ENCODE measurements at regions not wholly inside any gene's neighbourhood (a gene's known extent, or its start where the extent isn't known, plus 50 kb on each side); places are given as distances from the start of the nearest gene placed in this dataset.

DNA sequence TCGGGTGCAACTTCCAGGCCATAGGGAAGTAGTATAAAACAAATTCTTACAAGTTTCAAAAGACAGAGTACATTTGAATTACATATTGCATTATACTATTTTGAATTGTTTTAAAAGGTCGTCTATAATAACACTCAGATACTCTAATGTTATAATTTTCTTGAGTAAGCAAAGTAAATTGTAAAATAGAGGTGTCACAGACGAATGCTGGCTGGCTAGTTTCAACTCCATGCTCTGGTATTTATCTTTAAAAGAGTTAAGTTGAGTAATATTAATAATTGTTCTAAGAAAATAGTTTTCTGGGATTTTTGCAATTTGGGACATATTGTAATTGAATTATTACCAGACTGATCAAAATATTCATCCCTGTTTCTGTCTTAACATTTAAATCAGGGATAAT lies 764.9 kb downstream of the TECRL start:
- TF ChIP-seq, protein P1, sequence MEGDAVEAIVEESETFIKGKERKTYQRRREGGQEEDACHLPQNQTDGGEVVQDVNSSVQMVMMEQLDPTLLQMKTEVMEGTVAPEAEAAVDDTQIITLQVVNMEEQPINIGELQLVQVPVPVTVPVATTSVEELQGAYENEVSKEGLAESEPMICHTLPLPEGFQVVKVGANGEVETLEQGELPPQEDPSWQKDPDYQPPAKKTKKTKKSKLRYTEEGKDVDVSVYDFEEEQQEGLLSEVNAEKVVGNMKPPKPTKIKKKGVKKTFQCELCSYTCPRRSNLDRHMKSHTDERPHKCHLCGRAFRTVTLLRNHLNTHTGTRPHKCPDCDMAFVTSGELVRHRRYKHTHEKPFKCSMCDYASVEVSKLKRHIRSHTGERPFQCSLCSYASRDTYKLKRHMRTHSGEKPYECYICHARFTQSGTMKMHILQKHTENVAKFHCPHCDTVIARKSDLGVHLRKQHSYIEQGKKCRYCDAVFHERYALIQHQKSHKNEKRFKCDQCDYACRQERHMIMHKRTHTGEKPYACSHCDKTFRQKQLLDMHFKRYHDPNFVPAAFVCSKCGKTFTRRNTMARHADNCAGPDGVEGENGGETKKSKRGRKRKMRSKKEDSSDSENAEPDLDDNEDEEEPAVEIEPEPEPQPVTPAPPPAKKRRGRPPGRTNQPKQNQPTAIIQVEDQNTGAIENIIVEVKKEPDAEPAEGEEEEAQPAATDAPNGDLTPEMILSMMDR (conservative IDR thresholded peaks at IDR 0.05; ENCODE audit: low read length) = no peak
- no peak for TF ChIP-seq EZH2phosphoT487 (IDR thresholded peaks at IDR 0.05; ENCODE audit: borderline replicate concordance, low read depth, low read length)

All from OCI-LY7 (cell line).